Left ventricle myocardium inferior (tissue), 1 donor: ENCODE measurements at regions not wholly inside any gene's neighbourhood (a gene's known extent, or its start where the extent isn't known, plus 50 kb on each side); places are given as distances from the start of the nearest gene placed in this dataset.

Experiments used
- DNase-seq: peaks from one replicate; pipeline ENCODE4 v3.0.0-alpha.2; 2020
- H3K27ac ChIP-seq: fragments of 200-600 bp; replicated peaks from 2 replicates; pipeline ENCODE4 v1.8.0; 2021
- H3K27me3 ChIP-seq: fragments of 200-600 bp; 2 replicates; pipeline ENCODE4 v1.8.0; 2021; ENCODE audit warnings: low read depth
- H3K36me3 ChIP-seq: fragments of 200-600 bp; 2 replicates; pipeline ENCODE4 v1.8.0; 2021
- H3K4me1 ChIP-seq: fragments of 200-600 bp; 2 replicates; pipeline ENCODE4 v1.8.0; 2021
- H3K4me3 ChIP-seq: fragments of 200-600 bp; 2 replicates; pipeline ENCODE4 v1.8.0; 2021; ENCODE audit warnings: mild to moderate bottlenecking, moderate library complexity
- H3K9me3 ChIP-seq: fragments of 200-600 bp; replicated peaks from 2 replicates; pipeline ENCODE4 v1.8.0; 2021
- CTCF ChIP-seq: fragments of 200-600 bp; IDR thresholded peaks from 2 replicates; pipeline ENCODE4 v1.8.0; 2021; ENCODE audit warnings: antibody characterized with exemption, mild to moderate bottlenecking, borderline replicate concordance
- intact Hi-C: fragments of 100-400 bp; cut with micrococcal nuclease; formaldehyde crosslinking; loops from one replicate; pipeline ENCODE4 v1.11.0; 2022
- donor health status: DM: no; HTN: yes; CAD: no; lungs with severe emphysema.

DNA sequence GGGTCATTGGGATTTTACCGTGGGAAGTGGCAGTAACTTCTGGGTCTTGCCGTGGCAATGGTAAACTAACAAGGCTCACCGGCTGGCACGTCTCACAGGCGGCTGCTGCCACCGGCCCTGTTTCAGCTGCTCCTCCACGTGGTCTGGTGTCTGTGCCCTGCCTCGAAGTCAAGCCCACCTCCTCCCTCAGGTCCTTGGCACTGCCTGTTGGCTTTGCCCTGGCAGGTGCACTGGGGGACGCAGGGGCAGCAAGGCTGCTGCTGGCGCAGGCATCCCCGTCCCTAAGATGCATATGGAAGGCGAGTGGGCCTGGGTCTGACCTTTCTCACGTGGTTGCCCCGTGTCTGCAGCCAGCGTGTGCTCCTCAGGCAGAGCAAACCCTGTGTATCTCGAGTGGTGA, 783.6 kb downstream of the BRD1 start:
- intact Hi-C loops: no loop called here
- no peak overlapping the region for H3K27ac ChIP-seq
- peaks cover 93% of the 10 kb centered on the region for H3K27me3 ChIP-seq
- TF ChIP-seq CTCF: no peak
- no peaks in the 10 kb centered on the region for H3K4me1 ChIP-seq
- H3K4me3 ChIP-seq: no peak overlapping the region
- no peaks in the 10 kb centered on the region for H3K36me3 ChIP-seq
- no peak for DNase-seq
- H3K9me3 ChIP-seq: no peaks in the 10 kb centered on the region

- Histone ChIP-seq H3K27me3 (peaks cover 84% of the 10 kb centered on the region), H3K4me3 (no peak overlapping the region), H3K36me3 (no peaks in the 10 kb centered on the region), H3K27ac (no peak overlapping the region), H3K4me1 (no peaks in the 10 kb centered on the region), H3K9me3 (no peaks in the 10 kb centered on the region)
- no peak for DNase-seq
- intact Hi-C loops: no loop called here
- no peak for TF ChIP-seq CTCF
These were observed 784.5 kb downstream of the BRD1 start for GRCh38 chr22:49042877-49043859.

- Histone ChIP-seq H3K9me3 (no peaks in the 10 kb centered on the region), H3K27ac (no peak overlapping the region), H3K4me1 (no peaks in the 10 kb centered on the region), H3K27me3 (peaks cover 73% of the 10 kb centered on the region), H3K4me3 (no peak overlapping the region), H3K36me3 (no peaks in the 10 kb centered on the region)
- DNase-seq: no peak
- TF ChIP-seq CTCF: no peak
- intact Hi-C loops: no loop called here
These were observed 785.6 kb downstream of the BRD1 start for GRCh38 chr22:49042066-49042465.

DNA sequence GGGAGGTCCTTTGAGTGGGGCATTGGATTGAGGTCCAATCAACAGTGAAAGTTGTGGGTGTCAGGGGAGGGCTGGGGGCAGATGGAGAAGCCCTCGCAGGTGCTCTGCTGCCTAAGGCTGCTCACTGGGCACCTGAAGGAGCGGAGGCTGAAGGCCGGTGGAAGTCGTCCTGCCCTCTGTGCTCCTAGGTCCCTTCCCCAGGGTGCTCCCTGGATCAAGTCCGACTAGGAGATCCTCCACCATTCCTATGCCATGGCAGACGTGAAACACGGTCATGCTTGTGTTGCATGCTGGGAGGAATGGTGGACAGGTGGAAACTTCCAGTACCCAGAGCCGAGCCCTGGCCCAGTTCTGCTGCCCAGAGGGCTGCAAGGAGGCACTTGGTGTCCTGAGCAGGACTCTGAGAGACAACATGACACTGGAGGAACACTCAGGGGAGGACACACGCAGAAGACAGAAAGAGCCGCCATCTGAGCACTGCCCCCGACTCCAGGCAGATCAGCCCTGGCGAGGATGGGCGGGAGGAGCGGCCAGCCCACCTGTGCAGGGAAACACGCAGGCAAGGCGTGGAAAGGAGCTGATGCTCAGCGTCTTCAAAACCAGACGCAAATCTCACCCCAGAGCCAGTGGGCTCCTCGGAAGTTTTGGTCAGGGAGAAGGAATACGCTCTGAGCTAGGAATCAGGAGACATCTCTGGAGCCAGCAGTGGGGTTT, 786.8 kb downstream of the BRD1 start:
- no peak for TF ChIP-seq CTCF
- H3K4me1 ChIP-seq: no peaks in the 10 kb centered on the region
- no peaks in the 10 kb centered on the region for H3K9me3 ChIP-seq
- H3K27ac ChIP-seq: no peak overlapping the region
- no peak overlapping the region for H3K4me3 ChIP-seq
- no peak for DNase-seq
- peaks cover 68% of the 10 kb centered on the region for H3K27me3 ChIP-seq
- no peaks in the 10 kb centered on the region for H3K36me3 ChIP-seq
- intact Hi-C loops: no loop called here

DNA sequence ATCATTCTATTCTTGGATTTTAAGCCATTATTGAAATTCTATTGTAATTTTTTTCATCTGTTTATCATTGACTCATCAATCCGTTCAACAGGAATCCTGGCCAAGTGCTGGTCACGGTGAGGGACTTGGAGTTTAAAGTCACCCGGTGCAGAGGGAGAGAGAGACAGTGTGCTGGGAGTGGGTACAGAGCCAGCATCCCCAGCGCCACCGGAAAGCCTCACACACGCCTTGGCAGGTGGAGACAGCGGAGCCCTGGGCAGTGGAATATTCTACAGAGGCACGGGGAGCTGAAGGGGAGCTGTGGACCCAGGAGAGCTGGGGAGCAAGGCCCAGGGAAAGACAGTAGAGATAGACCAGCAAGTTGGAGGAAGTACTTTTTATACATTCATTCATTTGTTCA, 787.6 kb downstream of the BRD1 start:
- intact Hi-C loops: no loop called here
- Histone ChIP-seq H3K36me3 (no peaks in the 10 kb centered on the region), H3K4me3 (no peak overlapping the region), H3K27me3 (peaks cover 68% of the 10 kb centered on the region), H3K27ac (no peak overlapping the region), H3K4me1 (no peaks in the 10 kb centered on the region), H3K9me3 (no peaks in the 10 kb centered on the region)
- no peak for DNase-seq
- TF ChIP-seq CTCF: no peak
